ENCODE measurements at regions not wholly inside any gene's neighbourhood (a gene's known extent, or its start where the extent isn't known, plus 50 kb on each side); places are given as distances from the start of the nearest gene placed in this dataset.

- DNase-seq (no peak), ATAC-seq (no peak)
- peaks cover 2% of the 10 kb centered on the region for H3K27me3 Mint-ChIP-seq
- POLR2A ChIA-PET: no interaction called here
- H3K27ac Mint-ChIP-seq: no peak overlapping the region
- no peak for TF ChIP-seq CTCF (IDR thresholded peaks at IDR 0.05)
- H3K36me3 Mint-ChIP-seq (ENCODE audit: low read depth): no peaks in the 10 kb centered on the region
- CTCF ChIA-PET: interaction anchor here (1.3 kb wide), 1 partner anchor 130 kb away, joined by 3 read pairs; no protein-coding TSS in a partner anchor
- H3K9me3 Mint-ChIP-seq: no peaks in the 10 kb centered on the region
- intact Hi-C loops (cut with micrococcal nuclease): no loop called here
- peaks cover 5% of the 10 kb centered on the region for H3K4me1 Mint-ChIP-seq (ENCODE audit: low read depth)
- no peak overlapping the region for H3K4me3 Mint-ChIP-seq
Measured at GRCh38 chr3:115423170-115423569, 200.1 kb upstream of the GAP43 start.

- no peak for DNase-seq
- H3K4me1 Mint-ChIP-seq (ENCODE audit: low read depth): no peaks in the 10 kb centered on the region
- ChIA-PET CTCF (no interaction called here), POLR2A (no interaction called here)
- no peaks in the 10 kb centered on the region for H3K27me3 Mint-ChIP-seq
- ATAC-seq: no peak
- no peak for TF ChIP-seq CTCF (IDR thresholded peaks at IDR 0.05)
- no peaks in the 10 kb centered on the region for H3K9me3 Mint-ChIP-seq
- H3K36me3 Mint-ChIP-seq (ENCODE audit: low read depth): no peaks in the 10 kb centered on the region
- intact Hi-C loops (cut with micrococcal nuclease): no loop called here
- H3K27ac Mint-ChIP-seq: no peak overlapping the region
- H3K4me3 Mint-ChIP-seq: no peak overlapping the region
Measured at GRCh38 chr3:115428841-115429240, 194.5 kb upstream of the GAP43 start.

- no peak overlapping the region for H3K4me3 Mint-ChIP-seq
- H3K27ac Mint-ChIP-seq: no peak overlapping the region
- no peak for DNase-seq
- no peaks in the 10 kb centered on the region for H3K4me1 Mint-ChIP-seq (ENCODE audit: low read depth)
- no peaks in the 10 kb centered on the region for H3K9me3 Mint-ChIP-seq
- no peaks in the 10 kb centered on the region for H3K36me3 Mint-ChIP-seq (ENCODE audit: low read depth)
- POLR2A ChIA-PET: no interaction called here
- no peak for ATAC-seq
- intact Hi-C loops (cut with micrococcal nuclease): no loop called here
- H3K27me3 Mint-ChIP-seq: peaks cover 2% of the 10 kb centered on the region
- CTCF ChIA-PET: no interaction called here
- TF ChIP-seq CTCF (IDR thresholded peaks at IDR 0.05): no peak
Measured at GRCh38 chr3:115436767-115437301, 186.5 kb upstream of the GAP43 start.

- no peaks in the 10 kb centered on the region for H3K4me1 Mint-ChIP-seq (ENCODE audit: low read depth)
- DNase-seq (no peak), ATAC-seq (no peak)
- peaks cover 2% of the 10 kb centered on the region for H3K27me3 Mint-ChIP-seq
- no peaks in the 10 kb centered on the region for H3K9me3 Mint-ChIP-seq
- POLR2A ChIA-PET: no interaction called here
- H3K36me3 Mint-ChIP-seq (ENCODE audit: low read depth): no peaks in the 10 kb centered on the region
- H3K4me3 Mint-ChIP-seq: no peak overlapping the region
- H3K27ac Mint-ChIP-seq: no peak overlapping the region
- CTCF ChIA-PET: no interaction called here
- intact Hi-C loops (cut with micrococcal nuclease): no loop called here
- no peak for TF ChIP-seq CTCF (IDR thresholded peaks at IDR 0.05)
Measured at GRCh38 chr3:115438799-115439198, 184.5 kb upstream of the GAP43 start.

- Mint-ChIP-seq H3K4me3 (no peak overlapping the region), H3K36me3 (ENCODE audit: low read depth) (no peaks in the 10 kb centered on the region), H3K9me3 (no peaks in the 10 kb centered on the region), H3K27ac (no peak overlapping the region), H3K4me1 (ENCODE audit: low read depth) (no peaks in the 10 kb centered on the region), H3K27me3 (peaks cover 4% of the 10 kb centered on the region)
- POLR2A ChIA-PET: no interaction called here
- DNase-seq (no peak), ATAC-seq (no peak)
- CTCF ChIA-PET: no interaction called here
- intact Hi-C loops (cut with micrococcal nuclease): no loop called here
- TF ChIP-seq CTCF (IDR thresholded peaks at IDR 0.05): no peak
Measured at GRCh38 chr3:115445559-115445958, 177.8 kb upstream of the GAP43 start.
